H1 (cell line): ENCODE measurements at regions not wholly inside any gene's neighbourhood (a gene's known extent, or its start where the extent isn't known, plus 50 kb on each side); places are given as distances from the start of the nearest gene placed in this dataset.
"Not testable (repeated sequence)": the region's sequence is repeated elsewhere in the genome, so short reads cannot be mapped to it uniquely, and the experiment has no call there.

Source experiments
- CHD2 ChIP-seq: IDR thresholded peaks from 2 replicates; pipeline ENCODE4 v1.6.1; 2012; ENCODE audit warnings: low read length, improper control_type of control experiment
- JUN ChIP-seq: IDR thresholded peaks from 2 replicates; pipeline ENCODE4 v1.6.1; 2011; ENCODE audit warnings: low read depth, mild to moderate bottlenecking, improper control_type of control experiment, low read length
- POLR2A ChIP-seq, 2 experiments: IDR thresholded peaks; 1 replicate in 1 of 2; 2 replicates in 1 of 2; pipeline ENCODE4 v1.6.1; 2011; ENCODE audit warnings: low read depth in 2 of 2, low read length in 2 of 2, mild to moderate bottlenecking in 2 of 2; ENCODE audit errors: control extremely low read depth in 1 of 2
- RAD21 ChIP-seq, 2 experiments: IDR thresholded peaks in 1 of 2; conservative IDR thresholded peaks in 1 of 2; 2 replicates each; pipeline ENCODE4 v1.6.1; 2011; ENCODE audit warnings: low read depth in 2 of 2, low read length in 2 of 2, improper control_type of control experiment in 1 of 2, inconsistent platforms in 1 of 2, mild to moderate bottlenecking in 1 of 2, moderate library complexity in 1 of 2
- SUZ12 ChIP-seq: fragments of 200-600 bp; sonication (generic); IDR thresholded peaks from 2 replicates; pipeline ENCODE4 v1.6.1; 2012; ENCODE audit warnings: mild to moderate bottlenecking, inconsistent platforms, low read length, moderate library complexity, mixed read lengths
- ZNF274 ChIP-seq: IDR thresholded peaks from 2 replicates; pipeline ENCODE4 v1.7.0; 2012; ENCODE audit warnings: low read length, borderline replicate concordance; ENCODE audit errors: extremely low read depth
- TF ChIP-seq, protein P1 (sequence below), 3 experiments: IDR thresholded peaks; 1 replicate in 2 of 3; 2 replicates in 1 of 3; pipeline versions ENCODE4 v1.5.1 to v1.6.1; 2011; ENCODE audit warnings: low read length in 3 of 3, mild to moderate bottlenecking in 3 of 3, inconsistent platforms in 2 of 3, low read depth in 1 of 3, moderate library complexity in 1 of 3; ENCODE audit not compliant: insufficient read depth in 1 of 3; ENCODE audit errors: control extremely low read depth in 1 of 3

DNA sequence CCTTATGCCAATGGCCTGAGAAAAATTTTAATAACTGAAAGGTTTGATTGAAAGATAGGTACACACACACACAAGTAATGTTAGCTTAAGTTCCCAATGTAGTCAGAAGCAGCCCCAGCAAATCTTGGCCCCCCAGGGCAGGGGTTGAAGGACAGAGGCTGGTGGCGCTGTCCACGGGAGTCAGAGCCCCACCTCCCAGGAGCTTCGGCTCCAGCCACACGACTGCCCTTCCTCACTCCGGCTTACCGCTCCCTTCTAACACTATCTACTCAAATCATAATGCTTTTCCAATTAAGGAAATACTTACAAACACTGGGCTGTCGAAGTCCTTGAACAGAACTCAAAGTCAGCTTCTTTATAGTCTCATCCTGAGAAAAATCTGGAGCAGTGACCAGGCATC lies 163.9 kb upstream of the NBPF12 start:
- not testable (repeated sequence) for TF ChIP-seq POLR2A (IDR thresholded peaks at IDR 0.05; ENCODE audit: control extremely low read depth in 1 of 2, low read depth in 2 of 2, low read length in 2 of 2); ZNF274; SUZ12; RAD21 (IDR thresholded peaks at IDR 0.05 in 1 of 2, conservative IDR thresholded peaks at IDR 0.05 in 1 of 2; ENCODE audit: low read depth in 2 of 2, low read length in 2 of 2); CHD2; JUN
- TF ChIP-seq, protein P1, sequence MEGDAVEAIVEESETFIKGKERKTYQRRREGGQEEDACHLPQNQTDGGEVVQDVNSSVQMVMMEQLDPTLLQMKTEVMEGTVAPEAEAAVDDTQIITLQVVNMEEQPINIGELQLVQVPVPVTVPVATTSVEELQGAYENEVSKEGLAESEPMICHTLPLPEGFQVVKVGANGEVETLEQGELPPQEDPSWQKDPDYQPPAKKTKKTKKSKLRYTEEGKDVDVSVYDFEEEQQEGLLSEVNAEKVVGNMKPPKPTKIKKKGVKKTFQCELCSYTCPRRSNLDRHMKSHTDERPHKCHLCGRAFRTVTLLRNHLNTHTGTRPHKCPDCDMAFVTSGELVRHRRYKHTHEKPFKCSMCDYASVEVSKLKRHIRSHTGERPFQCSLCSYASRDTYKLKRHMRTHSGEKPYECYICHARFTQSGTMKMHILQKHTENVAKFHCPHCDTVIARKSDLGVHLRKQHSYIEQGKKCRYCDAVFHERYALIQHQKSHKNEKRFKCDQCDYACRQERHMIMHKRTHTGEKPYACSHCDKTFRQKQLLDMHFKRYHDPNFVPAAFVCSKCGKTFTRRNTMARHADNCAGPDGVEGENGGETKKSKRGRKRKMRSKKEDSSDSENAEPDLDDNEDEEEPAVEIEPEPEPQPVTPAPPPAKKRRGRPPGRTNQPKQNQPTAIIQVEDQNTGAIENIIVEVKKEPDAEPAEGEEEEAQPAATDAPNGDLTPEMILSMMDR (IDR thresholded peaks at IDR 0.05; ENCODE audit: control extremely low read depth in 1 of 3, insufficient read depth in 1 of 3, low read depth in 1 of 3, low read length in 3 of 3), result not testable (repeated sequence)
